GM12864 (cell line): ENCODE measurements at regions not wholly inside any gene's neighbourhood (a gene's known extent, or its start where the extent isn't known, plus 50 kb on each side); places are given as distances from the start of the nearest gene placed in this dataset.
"Not testable (repeated sequence)": the region's sequence is repeated elsewhere in the genome, so short reads cannot be mapped to it uniquely, and the experiment has no call there.

ENCODE experiments used
- DNase-seq: peaks from one replicate; pipeline ENCODE4 v3.0.0-alpha.2; 2011; ENCODE audit warnings: low read depth
- H3K4me3 ChIP-seq: 2 replicates; pipeline ENCODE4 v1.5.1; 2011; ENCODE audit warnings: mild to moderate bottlenecking, low read depth, low read length, control low read depth
- TF ChIP-seq, protein P1 (sequence below): IDR thresholded peaks from 2 replicates; pipeline ENCODE4 v1.5.1; 2011; ENCODE audit warnings: low read depth, mild to moderate bottlenecking, moderate library complexity, low read length, control low read depth, inconsistent platforms; ENCODE audit errors: missing control alignments

GRCh38 chr5:9815051-9815450 is 184.9 kb upstream of the TAS2R1 start:
- DNase-seq = no peak
- TF ChIP-seq, protein P1, sequence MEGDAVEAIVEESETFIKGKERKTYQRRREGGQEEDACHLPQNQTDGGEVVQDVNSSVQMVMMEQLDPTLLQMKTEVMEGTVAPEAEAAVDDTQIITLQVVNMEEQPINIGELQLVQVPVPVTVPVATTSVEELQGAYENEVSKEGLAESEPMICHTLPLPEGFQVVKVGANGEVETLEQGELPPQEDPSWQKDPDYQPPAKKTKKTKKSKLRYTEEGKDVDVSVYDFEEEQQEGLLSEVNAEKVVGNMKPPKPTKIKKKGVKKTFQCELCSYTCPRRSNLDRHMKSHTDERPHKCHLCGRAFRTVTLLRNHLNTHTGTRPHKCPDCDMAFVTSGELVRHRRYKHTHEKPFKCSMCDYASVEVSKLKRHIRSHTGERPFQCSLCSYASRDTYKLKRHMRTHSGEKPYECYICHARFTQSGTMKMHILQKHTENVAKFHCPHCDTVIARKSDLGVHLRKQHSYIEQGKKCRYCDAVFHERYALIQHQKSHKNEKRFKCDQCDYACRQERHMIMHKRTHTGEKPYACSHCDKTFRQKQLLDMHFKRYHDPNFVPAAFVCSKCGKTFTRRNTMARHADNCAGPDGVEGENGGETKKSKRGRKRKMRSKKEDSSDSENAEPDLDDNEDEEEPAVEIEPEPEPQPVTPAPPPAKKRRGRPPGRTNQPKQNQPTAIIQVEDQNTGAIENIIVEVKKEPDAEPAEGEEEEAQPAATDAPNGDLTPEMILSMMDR = no peak
- H3K4me3 ChIP-seq = no peak overlapping the region

GRCh38 chr5:9813305-9813704 is 183.2 kb upstream of the TAS2R1 start:
- TF ChIP-seq, protein P1 = no peak
- no peak for DNase-seq
- H3K4me3 ChIP-seq = no peak overlapping the region

- H3K4me3 ChIP-seq, DNase-seq: not testable (repeated sequence)
Observed at GRCh38 chr5:9807366-9807765, 177.2 kb upstream of the TAS2R1 start.

DNA sequence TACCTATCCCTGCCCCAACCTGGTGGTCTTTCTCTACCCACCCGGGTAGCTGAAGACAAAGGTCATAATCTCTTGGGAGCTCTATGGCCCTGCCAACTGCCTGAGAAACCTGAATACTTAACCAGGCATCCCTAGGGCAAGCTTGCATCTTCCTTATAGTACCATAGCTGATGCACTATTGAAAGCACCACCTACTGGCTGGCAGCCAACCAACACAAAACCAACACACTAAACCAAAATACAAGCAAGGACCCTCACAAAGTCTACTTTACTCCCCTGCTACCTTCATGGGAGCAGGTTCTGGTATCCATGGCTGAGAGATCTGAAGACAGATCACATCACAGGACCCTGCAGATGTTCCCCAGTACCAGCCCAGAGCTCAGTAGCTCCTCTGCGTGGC is 171.8 kb upstream of the TAS2R1 start:
- no peak for DNase-seq
- H3K4me3 ChIP-seq = no peak overlapping the region
- TF ChIP-seq, protein P1 = no peak

DNA sequence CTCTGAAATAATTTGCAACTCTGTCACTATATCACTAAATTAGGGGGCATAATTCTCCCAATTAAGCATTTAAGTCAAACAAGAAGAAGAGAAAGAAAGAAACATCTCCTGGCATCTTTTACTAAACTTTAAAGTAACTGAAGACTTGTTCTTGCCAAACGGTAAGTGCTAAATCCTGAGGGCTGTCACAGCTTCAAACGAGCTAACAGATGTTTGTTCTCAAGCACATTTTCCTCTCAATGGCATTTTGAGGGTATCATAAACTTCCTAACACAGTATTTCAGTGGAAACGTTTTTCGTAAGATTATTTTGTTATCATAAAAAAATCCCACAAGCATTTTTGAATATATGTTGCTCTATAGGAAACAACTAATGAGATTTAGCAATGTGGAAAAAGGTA is 169.5 kb upstream of the TAS2R1 start:
- no peak overlapping the region for H3K4me3 ChIP-seq
- TF ChIP-seq, protein P1 = no peak
- no peak for DNase-seq

GRCh38 chr5:9790276-9790675 is 160.1 kb upstream of the TAS2R1 start:
- TF ChIP-seq, protein P1 = no peak
- DNase-seq = no peak
- no peak overlapping the region for H3K4me3 ChIP-seq

DNA sequence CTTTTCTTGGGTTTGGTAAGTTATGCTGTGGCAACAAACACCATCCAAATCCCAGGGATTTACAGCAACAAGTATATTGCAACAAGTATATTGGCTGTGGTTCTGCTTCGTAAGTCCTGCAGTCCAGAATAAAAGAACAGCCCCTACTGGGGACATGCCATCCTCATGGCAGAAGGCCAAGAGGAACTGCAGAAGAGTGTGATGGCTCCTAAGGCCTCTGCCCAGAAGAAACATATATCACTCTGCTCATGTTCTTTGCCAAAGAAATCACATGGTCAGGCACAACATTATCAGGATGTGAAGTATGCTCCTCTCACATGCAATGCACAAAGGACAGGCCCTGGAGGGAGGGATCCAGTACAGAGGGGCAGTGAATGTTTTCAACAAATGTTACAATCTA is 159.6 kb upstream of the TAS2R1 start:
- no peak overlapping the region for H3K4me3 ChIP-seq
- DNase-seq = no peak
- TF ChIP-seq, protein P1 = no peak

GRCh38 chr5:9787861-9788600 is 157.9 kb upstream of the TAS2R1 start:
- DNase-seq = no peak
- TF ChIP-seq, protein P1 = no peak
- no peak overlapping the region for H3K4me3 ChIP-seq
